CD4-positive, alpha-beta T cell (primary cell): ENCODE measurements at regions not wholly inside any gene's neighbourhood (a gene's known extent, or its start where the extent isn't known, plus 50 kb on each side); places are given as distances from the start of the nearest gene placed in this dataset.

Source experiments
- ATAC-seq: fragments of 200-7000 bp; cut with Tn5 transposase; one replicate; pipeline ENCODE4 v1.10.0; 2022; ENCODE audit warnings: mild to moderate bottlenecking; ENCODE audit not compliant: poor library complexity
- CTCF ChIA-PET: fragments of 350-600 bp; sonication (Branson Sonifier 250); formaldehyde crosslinking; loops from one replicate; lab custom pipeline; 2021; ENCODE audit warnings: antibody characterized with exemption, inconsistent platforms; lab: Charles Lee
- POLR2A ChIA-PET: fragments of 350-600 bp; sonication (Branson Sonifier 250); formaldehyde crosslinking; loops from one replicate; lab custom pipeline; 2021; ENCODE audit warnings: antibody characterized with exemption, inconsistent platforms; lab: Charles Lee
- DNase-seq, 14 experiments: peaks; one replicate each; pipeline ENCODE4 v3.0.0-alpha.2; 2013 to 2020; ENCODE audit warnings: mixed read lengths in 2 of 14
- H3K27ac ChIP-seq, 2 donors: one replicate each; pipeline versions ENCODE4 v1.5.1 to v1.7.0; 2013; ENCODE audit warnings: low read length in 2 of 2, low read depth in 1 of 2, mild to moderate bottlenecking in 1 of 2
- H3K27me3 ChIP-seq, 2 experiments: 1 replicate in 1 of 2; 2 replicates in 1 of 2; pipeline versions ENCODE4 v1.6.1 to v1.7.0; 2013; ENCODE audit warnings: low read length in 2 of 2, control low read depth in 1 of 2, mild to moderate bottlenecking in 1 of 2, moderate library complexity in 1 of 2; ENCODE audit not compliant: insufficient read depth in 2 of 2, control insufficient read depth in 1 of 2
- H3K36me3 ChIP-seq: one replicate; pipeline ENCODE4 v1.6.1; 2013; ENCODE audit warnings: low read length, control low read depth; ENCODE audit not compliant: insufficient read depth
- H3K4me1 ChIP-seq: one replicate; pipeline ENCODE4 v1.6.1; 2013; ENCODE audit warnings: low read length, control low read depth; ENCODE audit not compliant: insufficient read depth
- H3K4me3 ChIP-seq: one replicate; pipeline ENCODE4 v1.5.1; 2013; ENCODE audit warnings: mild to moderate bottlenecking, low read length, moderate library complexity
- H3K9me3 ChIP-seq, 2 experiments: 1 replicate in 1 of 2; 2 replicates in 1 of 2; pipeline versions ENCODE4 v1.6.1 to v1.7.0; 2013; ENCODE audit warnings: low read length in 2 of 2, mild to moderate bottlenecking in 2 of 2, control low read depth in 1 of 2, moderate library complexity in 1 of 2; ENCODE audit not compliant: control insufficient read depth in 1 of 2, insufficient read depth in 1 of 2
- H3K27ac Mint-ChIP-seq: one replicate; pipeline ENCODE4 v1.8.0; 2020; ENCODE audit warnings: mixed read lengths
- H3K27me3 Mint-ChIP-seq: one replicate; pipeline ENCODE4 v1.8.0; 2021; ENCODE audit warnings: mixed read lengths
- H3K36me3 Mint-ChIP-seq: one replicate; pipeline ENCODE4 v1.8.0; 2021; ENCODE audit warnings: low read depth, mixed read lengths
- H3K4me1 Mint-ChIP-seq: one replicate; pipeline ENCODE4 v1.8.0; 2021; ENCODE audit warnings: low read depth, mixed read lengths
- H3K4me3 Mint-ChIP-seq: one replicate; pipeline ENCODE4 v1.8.0; 2020; ENCODE audit warnings: mild to moderate bottlenecking, mixed read lengths
- H3K9me3 Mint-ChIP-seq: one replicate; pipeline ENCODE4 v1.8.0; 2020; ENCODE audit warnings: mixed read lengths
- CTCF ChIP-seq: fragments of 200-600 bp; IDR thresholded peaks from one replicate; pipeline ENCODE4 v1.8.0; 2022; ENCODE audit warnings: antibody characterized with exemption, mild to moderate bottlenecking
- intact Hi-C, 2 experiments: fragments of 100-400 bp; cut with DNase I in 1 of 2; cut with micrococcal nuclease in 1 of 2; formaldehyde crosslinking; loops; one replicate each; pipeline versions ENCODE4 v1.15.1 to v1.9.0; 2023 to 2025; cut with DNase I, micrococcal nuclease

GRCh38 chr1:22287946-22288520 lies 145.1 kb upstream of the WNT4 start:
- peaks cover 32% of the 10 kb centered on the region for H3K27me3 Mint-ChIP-seq
- Histone ChIP-seq H3K9me3 (peaks cover 0 to 7% of the 10 kb centered on the region in 2 experiments), H3K4me3 (no peak overlapping the region), H3K4me1 (no peaks in the 10 kb centered on the region), H3K36me3 (no peaks in the 10 kb centered on the region), H3K27me3 (peaks cover 0 to 6% of the 10 kb centered on the region in 2 experiments), H3K27ac (no peak overlapping the region)
- intact Hi-C loops = no loop called here
- ATAC-seq = no peak
- TF ChIP-seq CTCF = no peak
- no peak for DNase-seq
- H3K4me3 Mint-ChIP-seq = no peak overlapping the region
- no peak overlapping the region for H3K27ac Mint-ChIP-seq
- ChIA-PET CTCF (interaction anchor here (0.6 kb wide), 1 partner anchor 539 kb away, joined by 3 read pairs; no protein-coding TSS in a partner anchor), POLR2A (no interaction called here)
- H3K9me3 Mint-ChIP-seq = no peaks in the 10 kb centered on the region
- H3K36me3 Mint-ChIP-seq = no peaks in the 10 kb centered on the region
- H3K4me1 Mint-ChIP-seq = no peaks in the 10 kb centered on the region

- ATAC-seq = no peak
- H3K27ac ChIP-seq = no peak overlapping the region
- peaks cover 0 to 7% of the 10 kb centered on the region in 2 experiments for H3K9me3 ChIP-seq
- Mint-ChIP-seq H3K27me3 (peaks cover 33% of the 10 kb centered on the region), H3K36me3 (no peaks in the 10 kb centered on the region), H3K4me1 (no peaks in the 10 kb centered on the region), H3K9me3 (no peaks in the 10 kb centered on the region), H3K4me3 (no peak overlapping the region), H3K27ac (no peak overlapping the region)
- intact Hi-C loops = no loop called here
- H3K4me3 ChIP-seq = no peak overlapping the region
- no peaks in the 10 kb centered on the region for H3K36me3 ChIP-seq
- CTCF ChIA-PET = interaction anchor here (0.6 kb wide), 1 partner anchor 540 kb away, joined by 3 read pairs; no protein-coding TSS in a partner anchor
- DNase-seq = no peak
- POLR2A ChIA-PET = no interaction called here
- H3K4me1 ChIP-seq = no peaks in the 10 kb centered on the region
- TF ChIP-seq CTCF = no peak
- H3K27me3 ChIP-seq = peaks cover under 1 to 2% of the 10 kb centered on the region in 2 experiments
Measured at GRCh38 chr1:22288593-22289241, 145.8 kb upstream of the WNT4 start.

- ATAC-seq (no peak), DNase-seq (no peak)
- Histone ChIP-seq H3K27ac (no peak overlapping the region), H3K9me3 (peaks cover 0 to 11% of the 10 kb centered on the region in 2 experiments), H3K4me3 (no peak overlapping the region), H3K27me3 (peaks cover 2 to 6% of the 10 kb centered on the region in 2 experiments), H3K4me1 (no peaks in the 10 kb centered on the region), H3K36me3 (no peaks in the 10 kb centered on the region)
- Mint-ChIP-seq H3K36me3 (no peaks in the 10 kb centered on the region), H3K4me1 (no peaks in the 10 kb centered on the region), H3K27me3 (peaks cover 37% of the 10 kb centered on the region), H3K9me3 (no peaks in the 10 kb centered on the region), H3K4me3 (no peak overlapping the region), H3K27ac (no peak overlapping the region)
- POLR2A ChIA-PET = no interaction called here
- intact Hi-C loops = no loop called here
- CTCF ChIA-PET = no interaction called here
- no peak for TF ChIP-seq CTCF
Measured at GRCh38 chr1:22289307-22289995, 146.6 kb upstream of the WNT4 start.
